Activated CD8-positive, alpha-beta memory T cell treated with anti-CD3 and anti-CD28 coated beads, Interleukin-2, amount 50 U/mL, for 48 hours (primary cell): ENCODE measurements at regions not wholly inside any gene's neighbourhood (a gene's known extent, or its start where the extent isn't known, plus 50 kb on each side); places are given as distances from the start of the nearest gene placed in this dataset.

Source experiments
- DNase-seq: peaks from one replicate; pipeline ENCODE4 v3.0.0-alpha.2; 2020

- no peak for DNase-seq
These were observed 275.7 kb upstream of the FN1 start for GRCh38 chr2:215711471-215712034.

- no peak for DNase-seq
These were observed 271.7 kb upstream of the FN1 start for GRCh38 chr2:215707608-215708007.

- no peak for DNase-seq
These were observed 270.0 kb upstream of the FN1 start for GRCh38 chr2:215705771-215706361.

- DNase-seq, result no peak
These were observed 269.4 kb upstream of the FN1 start for GRCh38 chr2:215705281-215705680.

GRCh38 chr2:215702116-215702902 lies 266.4 kb upstream of the FN1 start:
- no peak for DNase-seq

GRCh38 chr2:215699700-215700538 lies 264.1 kb upstream of the FN1 start:
- DNase-seq, result no peak

- no peak for DNase-seq
These were observed 263.1 kb upstream of the FN1 start for GRCh38 chr2:215699018-215699417.

GRCh38 chr2:215698566-215698965 lies 262.7 kb upstream of the FN1 start:
- no peak for DNase-seq

GRCh38 chr2:215697496-215697895 lies 261.6 kb upstream of the FN1 start:
- DNase-seq, result no peak

- DNase-seq, result no peak
These were observed 261.1 kb upstream of the FN1 start for GRCh38 chr2:215697003-215697402.

- no peak for DNase-seq
These were observed 260.0 kb upstream of the FN1 start for GRCh38 chr2:215695861-215696260.

- DNase-seq, result no peak
These were observed 258.2 kb upstream of the FN1 start for GRCh38 chr2:215693999-215694580.

- DNase-seq, result no peak
These were observed 257.5 kb upstream of the FN1 start for GRCh38 chr2:215693193-215693998.

GRCh38 chr2:215692387-215693079 lies 256.7 kb upstream of the FN1 start:
- no peak for DNase-seq

GRCh38 chr2:215691346-215691745 lies 255.5 kb upstream of the FN1 start:
- DNase-seq, result no peak

- DNase-seq, result no peak
These were observed 251.5 kb upstream of the FN1 start for GRCh38 chr2:215687149-215688031.

- no peak for DNase-seq
These were observed 249.5 kb upstream of the FN1 start for GRCh38 chr2:215685238-215685990.

GRCh38 chr2:215684448-215685237 lies 248.8 kb upstream of the FN1 start:
- no peak for DNase-seq

GRCh38 chr2:215683295-215683694 lies 247.4 kb upstream of the FN1 start:
- no peak for DNase-seq
